IMR-90 (cell line): ENCODE measurements at regions not wholly inside any gene's neighbourhood (a gene's known extent, or its start where the extent isn't known, plus 50 kb on each side); places are given as distances from the start of the nearest gene placed in this dataset.

Experiments
- ATAC-seq: fragments of 200-7000 bp; cut with Tn5 transposase; 2 replicates; pipeline ENCODE4 v1.9.1; 2020; ENCODE audit warnings: low read depth, mild to moderate bottlenecking, moderate library complexity
- BruUV-seq: library from RNA; stranded (reverse); fragments of 400-500 nt; replicated peaks from 2 replicates; lab custom pipeline; 2021; lab: Mats Ljungman, UMichigan
- CTCF ChIA-PET: fragments of 300-600 bp; formaldehyde crosslinking; extraction: SDS; loops from one replicate; lab custom pipeline; 2021; ENCODE audit warnings: antibody characterized with exemption; lab: Yijun Ruan, JAX
- POLR2A ChIA-PET: fragments of 300-600 bp; sonication (Branson Sonifier 250); formaldehyde crosslinking; loops from one replicate; lab custom pipeline; 2022; ENCODE audit warnings: antibody characterized with exemption; ENCODE audit not compliant: unreplicated experiment; lab: Charles Lee
- DNase-seq: peaks from one replicate; pipeline ENCODE4 v3.0.0; 2013
- H2AFZ ChIP-seq: replicated peaks from 2 replicates; pipeline ENCODE3; 2013; ENCODE audit warnings: low read length, mild to moderate bottlenecking; ENCODE audit not compliant: poor library complexity
- H2AK5ac ChIP-seq: 2 replicates; pipeline ENCODE4 v1.6.1; 2013; ENCODE audit warnings: low read depth, low read length, inconsistent platforms
- H2AK9ac ChIP-seq: replicated peaks from 2 replicates; pipeline ENCODE3; 2013; ENCODE audit warnings: mild to moderate bottlenecking, low read depth, low read length, moderate library complexity; ENCODE audit not compliant: poor library complexity
- H2BK120ac ChIP-seq: 2 replicates; pipeline ENCODE4 v1.6.1; 2013; ENCODE audit warnings: low read depth, low read length, inconsistent platforms
- H2BK15ac ChIP-seq: 3 replicates; pipeline ENCODE4 v1.6.1; 2013; ENCODE audit warnings: low read depth, low read length, inconsistent platforms
- H2BK20ac ChIP-seq: 2 replicates; pipeline ENCODE4 v1.6.1; 2013; ENCODE audit warnings: low read depth, mild to moderate bottlenecking, inconsistent platforms, low read length, moderate library complexity
- H2BK5ac ChIP-seq: 2 replicates; pipeline ENCODE4 v1.6.1; 2013; ENCODE audit warnings: mild to moderate bottlenecking, low read depth, low read length, inconsistent platforms; ENCODE audit not compliant: poor library complexity, severe bottlenecking
- H3K14ac ChIP-seq: replicated peaks from 2 replicates; pipeline ENCODE4 v1.6.1; 2013; ENCODE audit warnings: low read depth, low read length, inconsistent platforms
- H3K18ac ChIP-seq: 2 replicates; pipeline ENCODE4 v1.6.1; 2013; ENCODE audit warnings: low read depth, low read length, control low read depth
- H3K23ac ChIP-seq: 2 replicates; pipeline ENCODE4 v1.6.1; 2013; ENCODE audit warnings: low read depth, low read length, inconsistent platforms
- H3K27ac ChIP-seq: 2 replicates; pipeline ENCODE4 v1.5.1; 2013; ENCODE audit warnings: mild to moderate bottlenecking, control low read depth, low read length; ENCODE audit not compliant: insufficient read depth
- H3K27me3 ChIP-seq: 2 replicates; pipeline ENCODE4 v1.6.1; 2013; ENCODE audit warnings: low read length; ENCODE audit not compliant: control insufficient read depth, insufficient read depth
- H3K36me3 ChIP-seq: 2 replicates; pipeline ENCODE4 v1.6.1; 2013; ENCODE audit warnings: low read length, mixed read lengths; ENCODE audit not compliant: control insufficient read depth, insufficient read depth
- H3K4ac ChIP-seq: 2 replicates; pipeline ENCODE4 v1.6.1; 2013; ENCODE audit warnings: low read depth, low read length, inconsistent platforms
- H3K4me1 ChIP-seq: 2 replicates; pipeline ENCODE4 v1.6.1; 2013; ENCODE audit warnings: low read length, mixed read lengths; ENCODE audit not compliant: control insufficient read depth, insufficient read depth
- H3K4me2 ChIP-seq: 2 replicates; pipeline ENCODE4 v1.6.1; 2013; ENCODE audit warnings: low read depth, mild to moderate bottlenecking, control low read depth, low read length, moderate library complexity
- H3K4me3 ChIP-seq: 2 replicates; pipeline ENCODE4 v1.5.1; 2013; ENCODE audit warnings: low read depth, mild to moderate bottlenecking, control low read depth, low read length, moderate library complexity; ENCODE audit not compliant: insufficient read depth
- H3K56ac ChIP-seq: 2 replicates; pipeline ENCODE4 v1.6.1; 2013; ENCODE audit warnings: low read length, inconsistent platforms; ENCODE audit not compliant: insufficient read depth; ENCODE audit errors: extremely low read depth
- H3K79me1 ChIP-seq, 2 experiments: 2 replicates each; pipeline ENCODE4 v1.6.1; 2013; ENCODE audit warnings: low read length in 2 of 2, inconsistent platforms in 1 of 2, low read depth in 1 of 2
- H3K9ac ChIP-seq: 2 replicates; pipeline ENCODE4 v1.6.1; 2013; ENCODE audit warnings: low read depth, low read length, control low read depth
- H3K9me1 ChIP-seq: 2 replicates; pipeline ENCODE4 v1.6.1; 2013; ENCODE audit warnings: low read length, inconsistent platforms; ENCODE audit not compliant: insufficient read depth
- H3K9me3 ChIP-seq: 2 replicates; pipeline ENCODE4 v1.6.1; 2013; ENCODE audit warnings: low read length; ENCODE audit not compliant: control insufficient read depth, insufficient read depth
- H4K20me1 ChIP-seq: 2 replicates; pipeline ENCODE4 v1.6.1; 2013; ENCODE audit warnings: low read length, inconsistent platforms; ENCODE audit not compliant: insufficient read depth
- H4K5ac ChIP-seq: 2 replicates; pipeline ENCODE4 v1.6.1; 2013; ENCODE audit warnings: mild to moderate bottlenecking, low read depth, low read length, control low read depth
- H4K8ac ChIP-seq, 2 experiments: 2 replicates each; pipeline ENCODE4 v1.6.1; 2013; ENCODE audit warnings: low read depth in 2 of 2, low read length in 2 of 2, control low read depth in 1 of 2, inconsistent platforms in 1 of 2
- H4K91ac ChIP-seq: 2 replicates; pipeline ENCODE4 v1.6.1; 2013; ENCODE audit warnings: low read depth, low read length, inconsistent platforms; ENCODE audit not compliant: insufficient read depth
- CEBPB ChIP-seq: IDR thresholded peaks from 2 replicates; pipeline ENCODE4 v1.6.1; 2012; ENCODE audit warnings: low read depth, low read length, improper control_type of control experiment
- CHD1 ChIP-seq: IDR thresholded peaks from 2 replicates; pipeline ENCODE4 v1.6.1; 2012; ENCODE audit warnings: low read depth, low read length, improper control_type of control experiment
- ELK1 ChIP-seq: fragments of 150-350 bp; IDR thresholded peaks from 2 replicates; pipeline ENCODE4 v1.6.1; 2016; ENCODE audit warnings: low read depth, mild to moderate bottlenecking, low read length, moderate library complexity, borderline replicate concordance
- FOS ChIP-seq: fragments of 150-350 bp; IDR thresholded peaks from 2 replicates; pipeline ENCODE4 v1.6.1; 2016; ENCODE audit warnings: low read depth, low read length
- MXI1 ChIP-seq: IDR thresholded peaks from 2 replicates; pipeline ENCODE4 v1.6.1; 2012; ENCODE audit warnings: low read depth, mild to moderate bottlenecking, low read length, moderate library complexity, borderline replicate concordance
- RFX5 ChIP-seq: IDR thresholded peaks from 2 replicates; pipeline ENCODE4 v1.8.0; 2012; ENCODE audit warnings: low read depth, mild to moderate bottlenecking, low read length, moderate library complexity
- WGBS, 2 experiments: methylation state at CpG; one replicate each; pipeline versions ENCODE4 v1.1.5 to v1.1.7; 2013; ENCODE audit warnings: missing lambda C conversion rate in 2 of 2; ENCODE audit not compliant: insufficient read length in 1 of 2; ENCODE audit errors: extremely low coverage in 2 of 2; 5-methylcytosine and 5-hydroxymethylcytosine counted together
- dilution Hi-C: fragments of 300-500 bp; cut with HindIII; formaldehyde crosslinking; loops from one replicate; pipeline ENCODE4 v1.14.3; 2018; ENCODE audit warnings: low sequenced_read_pairs; ENCODE audit not compliant: unreplicated experiment
- in situ Hi-C: fragments of 300-500 bp; cut with MboI; formaldehyde crosslinking; loops from 3 replicates; pipeline ENCODE4 v1.14.3; 2019; ENCODE audit warnings: low sequenced_read_pairs, inconsistent platforms, mixed read lengths
- intact Hi-C: fragments of 100-400 bp; cut with micrococcal nuclease; formaldehyde crosslinking; loops from 2 replicates; pipeline ENCODE4 v1.10.0; 2022

DNA sequence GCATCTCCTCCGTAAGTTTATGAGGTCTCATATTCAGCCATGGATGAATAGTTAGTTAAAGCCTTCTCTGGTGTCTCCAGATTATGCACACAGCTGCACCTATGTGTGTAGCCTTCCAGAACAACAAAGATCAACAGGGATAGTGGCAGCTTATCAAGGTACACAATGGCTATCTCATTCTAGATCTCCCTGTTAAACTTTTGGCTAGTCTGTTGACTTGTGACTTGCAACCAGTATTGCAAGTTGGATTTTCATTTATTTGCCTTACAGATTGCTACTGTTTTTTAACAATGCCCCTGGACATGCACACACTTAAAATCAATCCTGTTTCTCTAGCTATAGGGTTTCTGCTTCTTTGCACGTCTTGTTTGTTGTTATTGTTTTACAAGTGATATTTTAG, 363.2 kb downstream of the OMA1 start:
- Histone ChIP-seq H3K9me1 (no peaks in the 10 kb centered on the region), H3K4me3 (no peak overlapping the region), H3K27me3 (no peaks in the 10 kb centered on the region), H4K20me1 (no peaks in the 10 kb centered on the region), H2BK120ac (no peak overlapping the region), H3K18ac (no peak overlapping the region), H4K5ac (no peak overlapping the region), H3K14ac (no peak overlapping the region), H2BK20ac (no peak overlapping the region), H3K56ac (no peak overlapping the region), H2AK9ac (no peak overlapping the region), H3K23ac (no peak overlapping the region), H3K4me2 (no peak overlapping the region), H3K4ac (no peak overlapping the region), H3K27ac (no peak overlapping the region), H3K79me1 (no peaks in the 10 kb centered on the region), H4K91ac (no peak overlapping the region), H2AK5ac (no peak overlapping the region), H2BK15ac (no peak overlapping the region), H4K8ac (no peak overlapping the region), H3K9me3 (no peaks in the 10 kb centered on the region), H3K4me1 (no peaks in the 10 kb centered on the region), H2AFZ (no peak overlapping the region), H2BK5ac (no peak overlapping the region), H3K9ac (no peak overlapping the region), H3K36me3 (no peaks in the 10 kb centered on the region)
- ChIA-PET POLR2A (no interaction called here), CTCF (no interaction called here)
- ATAC-seq (no peak), DNase-seq (no peak)
- in situ Hi-C loops: no loop called here
- no TSS peak for BruUV-seq
- TF ChIP-seq RFX5 (no peak), MXI1 (no peak), CHD1 (no peak), CEBPB (no peak), FOS (no peak), ELK1 (no peak)
- dilution Hi-C loops: no loop called here
- intact Hi-C loops: no loop called here
- WGBS, 2 experiments: no CpG with 5 or more reads among the region's 2 CpGs
